Suprapubic skin (tissue), 4 donors: ENCODE measurements at regions not wholly inside any gene's neighbourhood (a gene's known extent, or its start where the extent isn't known, plus 50 kb on each side); places are given as distances from the start of the nearest gene placed in this dataset.

Experiments used
- DNase-seq, 2 donors: peaks; one replicate each; pipeline ENCODE4 v3.0.0-alpha.2; 2019; ENCODE audit warnings: low spot score in 2 of 2
- H3K27ac ChIP-seq: fragments of 200-600 bp; sonication (generic); one replicate; pipeline ENCODE4 v1.5.1; 2019
- H3K27me3 ChIP-seq: fragments of 200-600 bp; sonication (generic); one replicate; pipeline ENCODE4 v1.5.1; 2019
- H3K36me3 ChIP-seq: fragments of 200-600 bp; sonication (generic); one replicate; pipeline ENCODE4 v1.5.1; 2019
- H3K4me1 ChIP-seq: fragments of 200-600 bp; sonication (generic); one replicate; pipeline ENCODE4 v1.5.1; 2019
- H3K4me3 ChIP-seq: fragments of 200-600 bp; sonication (generic); one replicate; pipeline ENCODE4 v1.5.1; 2019; ENCODE audit warnings: mild to moderate bottlenecking
- H3K9me3 ChIP-seq: fragments of 200-600 bp; sonication (generic); one replicate; pipeline ENCODE4 v1.5.1; 2019
- CTCF ChIP-seq, 2 donors: fragments of 200-600 bp in 1 of 2; fragments of 450-650 bp in 1 of 2; sonication (generic) in 1 of 2; IDR thresholded peaks; one replicate each; pipeline ENCODE4 v1.5.1; 2016 to 2019; ENCODE audit warnings: antibody characterized with exemption in 2 of 2, mild to moderate bottlenecking in 1 of 2, moderate library complexity in 1 of 2
- EP300 ChIP-seq: sonication (generic); formaldehyde crosslinking; IDR thresholded peaks from one replicate; pipeline ENCODE4 v1.6.1; 2017; ENCODE audit warnings: antibody characterized with exemption
- POLR2A ChIP-seq, 2 donors: fragments of 450-650 bp; IDR thresholded peaks; one replicate each; pipeline ENCODE4 v1.6.1; 2017; ENCODE audit warnings: antibody characterized with exemption in 2 of 2, mild to moderate bottlenecking in 2 of 2, moderate library complexity in 2 of 2
- POLR2AphosphoS5 ChIP-seq, 3 donors: sonication (generic); formaldehyde crosslinking; IDR thresholded peaks; one replicate each; pipeline ENCODE4 v1.6.1; 2017; ENCODE audit warnings: antibody characterized with exemption in 3 of 3
- WGBS: methylation state at CpG from one replicate; pipeline ENCODE4 v1.1.5; 2018; 5-methylcytosine and 5-hydroxymethylcytosine counted together

DNA sequence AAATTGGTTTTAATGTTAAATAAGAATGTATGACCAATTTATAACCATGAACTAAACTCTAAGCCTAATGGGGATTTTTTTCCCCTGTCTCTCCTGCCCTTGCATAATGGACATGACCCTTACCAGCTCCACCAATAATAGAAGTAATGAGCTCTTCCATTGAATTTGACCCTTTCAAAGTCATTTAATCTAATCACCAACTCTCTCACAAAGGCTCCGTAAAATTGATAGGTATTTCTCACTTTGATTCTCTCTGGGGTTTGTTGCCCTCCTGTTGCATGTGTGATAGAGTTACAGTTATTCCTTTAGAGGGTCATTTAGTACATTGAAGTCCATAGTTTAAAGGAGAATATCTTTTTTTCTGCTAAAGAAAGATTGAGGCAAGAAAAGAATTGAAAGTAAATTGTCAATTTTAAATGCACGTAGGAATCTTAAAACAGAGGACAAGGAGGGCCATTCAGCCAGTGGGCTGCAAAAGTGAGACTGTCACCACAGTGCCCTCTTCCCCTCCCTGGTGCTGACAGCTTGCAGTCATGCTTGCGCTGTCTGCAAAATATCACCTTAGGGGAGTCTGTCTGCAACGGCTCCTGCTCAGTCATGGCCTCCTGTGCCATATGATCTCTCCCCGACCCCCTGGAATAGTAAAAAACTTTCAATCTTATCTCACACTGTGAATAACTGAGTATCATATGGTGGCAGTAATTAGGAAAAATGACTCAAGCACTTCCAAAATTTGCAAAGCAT, 307.5 kb upstream of the GNPDA2 start:
- H3K4me1 ChIP-seq, result no peaks in the 10 kb centered on the region
- no peak overlapping the region for H3K4me3 ChIP-seq
- no peaks in the 10 kb centered on the region for H3K9me3 ChIP-seq
- H3K36me3 ChIP-seq, result no peaks in the 10 kb centered on the region
- 48% methylated on average over 5 of the region's 5 CpGs for WGBS
- H3K27ac ChIP-seq, result no peak overlapping the region
- TF ChIP-seq EP300 (no peak), CTCF (IDR thresholded peaks at IDR 0.05) (no peak), POLR2AphosphoS5 (IDR thresholded peaks at IDR 0.05) (no peak), POLR2A (IDR thresholded peaks at IDR 0.05) (no peak)
- no peak for DNase-seq
- no peaks in the 10 kb centered on the region for H3K27me3 ChIP-seq

DNA sequence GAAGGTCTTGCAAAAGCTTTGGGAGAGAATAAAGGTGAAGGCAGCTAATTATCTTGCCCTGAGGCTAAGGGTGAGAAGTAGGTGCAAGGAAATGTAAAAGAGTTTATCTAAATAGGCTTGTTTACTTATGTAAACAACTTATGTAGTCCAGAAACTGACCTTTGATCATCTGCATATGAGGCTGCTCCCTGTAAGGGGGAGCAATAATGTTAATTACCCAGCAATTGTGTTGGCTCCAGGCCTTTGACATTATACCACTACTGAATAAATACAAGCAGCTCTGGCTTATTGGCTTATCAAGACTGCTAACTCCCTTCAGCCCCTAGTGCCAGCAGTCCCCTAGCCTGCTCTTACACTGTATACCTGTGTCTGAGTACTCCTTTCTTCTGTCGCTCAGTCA, 303.7 kb upstream of the GNPDA2 start:
- no peaks in the 10 kb centered on the region for H3K9me3 ChIP-seq
- TF ChIP-seq POLR2AphosphoS5 (IDR thresholded peaks at IDR 0.05) (no peak), EP300 (no peak), CTCF (IDR thresholded peaks at IDR 0.05) (no peak)
- H3K27me3 ChIP-seq, result no peaks in the 10 kb centered on the region
- no peaks in the 10 kb centered on the region for H3K36me3 ChIP-seq
- WGBS, result 100% methylated on average over 1 of the region's 1 CpG
- H3K27ac ChIP-seq, result no peak overlapping the region
- no peaks in the 10 kb centered on the region for H3K4me1 ChIP-seq
- H3K4me3 ChIP-seq, result no peak overlapping the region
- no peak for DNase-seq

- Histone ChIP-seq H3K27me3 (no peaks in the 10 kb centered on the region), H3K4me1 (no peaks in the 10 kb centered on the region), H3K4me3 (no peak overlapping the region), H3K27ac (no peak overlapping the region), H3K9me3 (no peaks in the 10 kb centered on the region), H3K36me3 (no peaks in the 10 kb centered on the region)
- TF ChIP-seq EP300 (no peak), CTCF (IDR thresholded peaks at IDR 0.05) (no peak), POLR2AphosphoS5 (IDR thresholded peaks at IDR 0.05) (no peak), POLR2A (IDR thresholded peaks at IDR 0.05) (no peak)
- DNase-seq, result no peak
- WGBS, result 85% methylated on average over 3 of the region's 3 CpGs
Observed at GRCh38 chr4:45007508-45007907, 281.2 kb upstream of the GNPDA2 start.

DNA sequence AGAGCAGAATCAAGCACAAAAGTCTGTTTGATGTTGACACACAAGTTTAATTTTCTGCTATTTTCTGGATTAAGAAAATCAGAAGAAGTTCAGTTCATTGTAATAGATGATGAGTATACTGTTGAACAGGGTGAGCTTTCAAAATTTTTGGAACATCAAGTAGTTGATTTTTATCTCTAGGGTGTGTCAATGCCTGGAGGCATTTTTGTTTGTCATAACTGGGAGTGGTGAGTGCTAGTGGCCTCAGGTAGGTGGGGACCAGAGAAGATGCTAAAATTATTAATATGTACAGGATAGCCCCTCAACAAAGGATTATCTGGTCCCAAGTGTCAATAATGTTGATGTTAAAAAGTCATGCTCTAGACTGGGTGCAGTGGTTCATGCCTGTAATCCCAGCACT, 279.7 kb upstream of the GNPDA2 start:
- DNase-seq, result no peak
- Histone ChIP-seq H3K36me3 (no peaks in the 10 kb centered on the region), H3K27ac (no peak overlapping the region), H3K4me3 (no peak overlapping the region), H3K27me3 (no peaks in the 10 kb centered on the region), H3K4me1 (no peaks in the 10 kb centered on the region), H3K9me3 (no peaks in the 10 kb centered on the region)
- TF ChIP-seq POLR2AphosphoS5 (IDR thresholded peaks at IDR 0.05) (no peak), EP300 (no peak), CTCF (IDR thresholded peaks at IDR 0.05) (no peak), POLR2A (IDR thresholded peaks at IDR 0.05) (no peak)

- no peak overlapping the region for H3K27ac ChIP-seq
- no peak overlapping the region for H3K4me3 ChIP-seq
- no peaks in the 10 kb centered on the region for H3K36me3 ChIP-seq
- DNase-seq, result no peak
- TF ChIP-seq POLR2A (IDR thresholded peaks at IDR 0.05), result no peak
- TF ChIP-seq CTCF (IDR thresholded peaks at IDR 0.05), result no peak
- TF ChIP-seq POLR2AphosphoS5 (IDR thresholded peaks at IDR 0.05), result no peak
- 64% methylated on average over 4 of the region's 4 CpGs for WGBS
- no peaks in the 10 kb centered on the region for H3K4me1 ChIP-seq
- no peaks in the 10 kb centered on the region for H3K9me3 ChIP-seq
- H3K27me3 ChIP-seq, result no peaks in the 10 kb centered on the region
Observed at GRCh38 chr4:45004847-45005565, 278.6 kb upstream of the GNPDA2 start.
